ENCODE measurements at regions not wholly inside any gene's neighbourhood (a gene's known extent, or its start where the extent isn't known, plus 50 kb on each side); places are given as distances from the start of the nearest gene placed in this dataset.

GRCh38 chr4:187479511-187479910 is 516.1 kb upstream of the ZFP42 start (continued):
- TF ChIP-seq HOXA7 (CRISPR knock-in tag; IDR thresholded peaks at IDR 0.05; ENCODE audit: borderline replicate concordance): no peak

GRCh38 chr4:187480146-187481145 is 515.1 kb upstream of the ZFP42 start:
- Histone ChIP-seq H3K4me3 (ENCODE audit: low read depth, low read length) (no peak overlapping the region), H3K27ac (ENCODE audit: extremely low read depth, low read depth, low read length) (no peak overlapping the region), H3K9me3 (ENCODE audit: control insufficient read depth, insufficient read depth, low read depth, low read length) (no peaks in the 10 kb centered on the region), H3K4me1 (ENCODE audit: control insufficient read depth, insufficient read depth, low read length) (0 out of 2 replicates have a peak, but pooled peaks cover 2% of the 10 kb centered on the region), H3K36me3 (ENCODE audit: control insufficient read depth in 2 of 2, insufficient read depth in 1 of 2, low read length in 2 of 2) (no peaks in the 10 kb centered on the region)
- ChIA-PET CTCF (no interaction called here), POLR2A (no interaction called here)
- TF ChIP-seq WT1 (tag by site-specific recombination; IDR thresholded peaks at IDR 0.05): no peak
- no peak for TF ChIP-seq SCRT2 (tag by site-specific recombination; IDR thresholded peaks at IDR 0.05)
- no peak for TF ChIP-seq ZFHX2 (tag by site-specific recombination; conservative IDR thresholded peaks at IDR 0.05)

- POLR2A ChIA-PET: no interaction called here
- no peaks in the 10 kb centered on the region for H3K9me3 ChIP-seq (ENCODE audit: control insufficient read depth, insufficient read depth, low read depth, low read length)
- no peaks in the 10 kb centered on the region for H3K4me1 ChIP-seq (ENCODE audit: control insufficient read depth, insufficient read depth, low read length)
- CTCF ChIA-PET: no interaction called here
- no peak overlapping the region for H3K4me3 ChIP-seq (ENCODE audit: low read depth, low read length)
- TF ChIP-seq HOXA7 (CRISPR knock-in tag; IDR thresholded peaks at IDR 0.05; ENCODE audit: borderline replicate concordance) (no peak), ZNF549 (tag by site-specific recombination; IDR thresholded peaks at IDR 0.05) (no peak), PBX3 (CRISPR knock-in tag; IDR thresholded peaks at IDR 0.05) (no peak), ZNF473 (tag by site-specific recombination; IDR thresholded peaks at IDR 0.05) (no peak), ZNF302 (tag by site-specific recombination; IDR thresholded peaks at IDR 0.05; ENCODE audit: low read depth) (no peak), OVOL3 (tag by site-specific recombination; IDR thresholded peaks at IDR 0.05) (no peak), ZNF280D (tag by site-specific recombination; IDR thresholded peaks at IDR 0.05) (no peak), YY2 (tag by site-specific recombination; IDR thresholded peaks at IDR 0.05) (no peak), ZBTB10 (tag by site-specific recombination; IDR thresholded peaks at IDR 0.05) (no peak)
- no peaks in the 10 kb centered on the region for H3K36me3 ChIP-seq (ENCODE audit: control insufficient read depth in 2 of 2, insufficient read depth in 1 of 2, low read length in 2 of 2)
- no peak overlapping the region for H3K27ac ChIP-seq (ENCODE audit: extremely low read depth, low read depth, low read length)
These were observed 511.4 kb upstream of the ZFP42 start for GRCh38 chr4:187484186-187484585.

All from HEK293 (cell line).